GM12892 (cell line): ENCODE measurements at regions not wholly inside any gene's neighbourhood (a gene's known extent, or its start where the extent isn't known, plus 50 kb on each side); places are given as distances from the start of the nearest gene placed in this dataset.

Experiments used
- POLR2A ChIP-seq: IDR thresholded peaks from 2 replicates; pipeline ENCODE4 v1.6.1; 2011; ENCODE audit warnings: low read depth, low read length, control low read depth
- POLR2AphosphoS5 ChIP-seq: IDR thresholded peaks from 2 replicates; pipeline ENCODE4 v1.6.1; 2011; ENCODE audit warnings: low read depth, low read length, control low read depth
- TAF1 ChIP-seq: IDR thresholded peaks from 2 replicates; pipeline ENCODE4 v1.6.1; 2011; ENCODE audit warnings: low read depth, mild to moderate bottlenecking, control low read depth, low read length, borderline replicate concordance

GRCh38 chr6:94769197-94769596 is 808.1 kb upstream of the MANEA start:
- TF ChIP-seq POLR2A: no peak
- no peak for TF ChIP-seq POLR2AphosphoS5
- TF ChIP-seq TAF1: no peak
